Posterior cingulate gyrus (tissue), 11 donors: ENCODE measurements at regions not wholly inside any gene's neighbourhood (a gene's known extent, or its start where the extent isn't known, plus 50 kb on each side); places are given as distances from the start of the nearest gene placed in this dataset.

Experiments
- DNase-seq, 10 donors: peaks; one replicate each; pipeline versions ENCODE4 v3.0.0 to v3.0.0-alpha.2; 2020 to 2021; ENCODE audit warnings: mixed read lengths in 3 of 10
- intact Hi-C: fragments of 100-400 bp; cut with DNase I; formaldehyde crosslinking; loops from one replicate; pipeline ENCODE4 v1.15.1; 2023

- intact Hi-C loops: no loop called here
These were observed 59.8 kb downstream of the SOX11 start for GRCh38 chr2:5751873-5752482.

GRCh38 chr2:5756272-5756671 is 64.1 kb downstream of the SOX11 start:
- DNase-seq: no peak
- intact Hi-C loops: no loop called here

More at GRCh38 chr2:5751873-5752482, 59.8 kb downstream of the SOX11 start:
- DNase-seq: no peak

GRCh38 chr2:5758346-5758745 is 66.2 kb downstream of the SOX11 start:
- no peak for DNase-seq
- intact Hi-C loops: no loop called here

- intact Hi-C loops: no loop called here
- DNase-seq: no peak
These were observed 67.8 kb downstream of the SOX11 start for GRCh38 chr2:5759949-5760348.

GRCh38 chr2:5763531-5763930 is 71.3 kb downstream of the SOX11 start:
- intact Hi-C loops: no loop called here
- no peak for DNase-seq

GRCh38 chr2:5764041-5764440 is 71.9 kb downstream of the SOX11 start:
- DNase-seq: no peak
- intact Hi-C loops: no loop called here

DNA sequence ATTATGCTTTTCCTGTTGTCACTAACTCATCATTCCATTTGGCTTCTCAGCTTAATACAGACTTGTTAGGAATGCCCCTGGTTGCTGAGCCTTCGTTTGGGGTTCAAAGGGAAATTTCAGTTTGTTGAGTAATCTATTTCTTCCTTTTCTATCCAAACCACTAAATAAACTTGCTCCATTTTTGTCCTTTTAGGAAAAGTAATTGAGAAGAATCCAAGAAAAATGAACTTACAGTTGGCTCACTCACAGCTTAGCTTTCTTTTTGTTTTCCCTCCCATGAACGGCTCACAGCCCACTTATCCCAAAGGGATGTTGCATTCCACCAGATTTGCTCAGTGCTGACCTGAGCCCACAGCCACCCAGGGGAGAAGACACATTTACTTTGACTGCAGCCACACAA is 73.9 kb downstream of the SOX11 start:
- no peak for DNase-seq

DNA sequence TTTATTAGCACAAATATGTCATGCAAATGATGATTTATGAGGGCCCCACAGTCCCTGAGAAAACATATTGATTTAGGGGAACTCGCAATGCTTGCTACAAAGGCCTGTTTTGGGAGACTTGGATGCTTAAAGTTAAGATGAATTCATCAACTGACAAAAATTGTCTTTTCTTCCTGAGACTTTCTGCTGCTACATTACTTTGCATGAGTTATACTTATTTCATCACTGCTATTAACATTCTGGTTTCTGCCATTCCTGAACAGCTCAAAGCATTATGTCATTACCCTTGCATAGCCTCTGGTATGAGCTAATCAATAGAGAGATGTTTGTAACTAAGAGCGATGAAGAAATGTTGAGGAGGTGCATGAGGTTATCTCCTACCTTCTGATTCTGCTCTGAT is 74.4 kb downstream of the SOX11 start:
- no peak for DNase-seq
- intact Hi-C loops: no loop called here

More for the DNA sequence above, 73.9 kb downstream of the SOX11 start:
- intact Hi-C loops: no loop called here

GRCh38 chr2:5777131-5777535 is 84.9 kb downstream of the SOX11 start:
- intact Hi-C loops: no loop called here
- no peak for DNase-seq

DNA sequence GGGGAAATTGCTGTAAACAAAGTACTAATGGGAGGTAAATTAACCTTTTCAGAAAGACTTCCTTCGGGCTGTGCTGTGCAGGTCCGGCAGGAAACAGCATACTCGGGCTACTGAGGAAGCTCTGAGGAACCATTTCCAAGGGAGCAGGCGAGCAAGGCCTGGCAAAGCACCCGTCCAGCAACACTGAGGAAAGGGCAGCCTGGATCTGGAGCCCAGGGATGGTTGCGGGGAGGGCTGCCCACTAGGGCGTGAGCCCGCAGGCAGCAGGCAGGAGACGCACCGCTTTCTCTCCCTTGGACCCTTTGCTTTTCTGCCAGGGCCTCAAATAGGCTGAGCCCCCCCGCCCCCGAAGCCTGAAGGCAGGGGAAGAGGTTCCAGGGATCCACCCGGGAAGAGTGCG is 89.5 kb downstream of the SOX11 start:
- DNase-seq: peak in 1 of 10 donors; percentile 61
- intact Hi-C loops: no loop called here

DNA sequence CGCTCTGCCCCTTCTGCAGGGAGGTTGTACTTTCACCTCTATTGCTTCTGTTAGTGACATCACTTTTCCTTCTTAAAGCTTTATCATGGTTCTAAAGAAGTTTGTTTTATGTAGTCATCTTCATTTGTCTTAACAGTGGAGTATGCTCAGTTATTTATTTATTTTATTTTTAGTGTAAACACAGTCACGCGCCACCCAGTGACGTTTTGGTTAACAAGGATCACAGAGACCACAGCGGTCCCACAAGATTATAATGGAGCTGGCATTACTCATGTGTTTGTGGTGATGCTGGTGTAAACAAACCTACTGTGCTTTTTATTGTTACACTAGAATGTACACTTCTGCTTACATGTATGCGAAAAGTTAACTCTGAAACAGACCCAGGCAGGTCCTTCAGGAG is 89.9 kb downstream of the SOX11 start:
- intact Hi-C loops: no loop called here
- DNase-seq: no peak

- no peak for DNase-seq
- intact Hi-C loops: no loop called here
These were observed 96.3 kb downstream of the SOX11 start for GRCh38 chr2:5788447-5788846.

DNA sequence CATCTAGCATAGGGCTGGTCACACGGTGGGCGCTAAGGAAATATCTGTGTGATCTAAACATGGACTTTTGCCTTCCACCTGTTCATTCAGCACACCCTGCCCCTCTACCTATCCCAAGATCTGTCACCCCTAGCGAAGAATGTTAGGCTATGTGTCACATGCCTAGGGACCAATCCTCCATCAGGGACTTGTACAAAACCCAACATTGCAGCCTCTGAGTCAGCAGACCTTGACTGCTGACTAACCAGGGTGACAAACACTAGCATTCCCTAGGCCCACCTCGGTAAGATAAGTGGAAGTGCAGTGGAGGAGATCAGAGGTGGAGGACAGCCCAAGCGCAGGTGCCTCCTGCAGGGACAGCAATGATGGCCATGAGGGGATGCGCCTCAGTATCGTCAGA is 99.2 kb downstream of the SOX11 start:
- DNase-seq: no peak
- intact Hi-C loops: no loop called here

GRCh38 chr2:5794012-5794411 is 101.8 kb downstream of the SOX11 start:
- intact Hi-C loops: no loop called here
- DNase-seq: peak in 1 of 10 donors; percentile 62

DNA sequence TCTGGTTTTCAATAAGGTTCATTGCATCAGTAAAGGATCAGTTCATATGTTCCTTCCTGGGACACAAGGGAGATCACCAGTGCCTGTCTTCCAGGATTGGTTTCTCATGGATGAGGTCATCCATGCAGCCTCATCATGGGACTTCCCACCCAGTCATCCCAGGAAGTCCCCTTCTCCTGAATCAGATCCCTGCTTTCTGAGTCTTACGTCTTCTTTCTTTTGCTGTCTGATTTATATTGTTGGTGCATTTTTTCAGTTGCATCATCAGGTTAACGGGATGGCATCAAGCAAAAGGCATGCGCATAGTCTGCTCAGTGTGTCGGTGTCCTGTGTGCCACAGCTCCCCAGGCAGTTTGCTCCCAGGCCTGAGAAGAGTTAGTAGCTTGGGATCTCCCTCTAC is 105.9 kb downstream of the SOX11 start:
- DNase-seq: no peak
- intact Hi-C loops: no loop called here

DNA sequence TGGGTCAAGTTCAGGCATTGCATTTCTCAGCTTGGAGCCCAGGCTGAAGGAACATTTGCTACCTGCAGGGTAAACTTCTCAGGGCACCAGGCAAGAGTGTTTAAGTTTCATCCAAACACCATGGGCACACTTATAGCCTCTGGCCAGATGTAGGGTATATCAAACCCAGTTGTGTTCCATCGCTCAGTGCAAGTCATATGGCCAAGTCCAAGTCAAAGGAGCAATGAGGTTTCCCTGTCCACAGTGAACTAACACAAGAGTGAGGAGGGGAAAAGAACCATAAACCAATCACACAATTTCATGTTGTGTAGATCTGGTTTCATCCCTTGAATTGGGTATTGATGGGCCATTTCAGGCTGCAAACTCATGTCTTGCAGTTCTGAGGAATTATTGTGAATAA is 107.2 kb downstream of the SOX11 start:
- intact Hi-C loops: no loop called here
- no peak for DNase-seq

- DNase-seq: no peak
- intact Hi-C loops: no loop called here
These were observed 111.4 kb downstream of the SOX11 start for GRCh38 chr2:5803547-5803946.

DNA sequence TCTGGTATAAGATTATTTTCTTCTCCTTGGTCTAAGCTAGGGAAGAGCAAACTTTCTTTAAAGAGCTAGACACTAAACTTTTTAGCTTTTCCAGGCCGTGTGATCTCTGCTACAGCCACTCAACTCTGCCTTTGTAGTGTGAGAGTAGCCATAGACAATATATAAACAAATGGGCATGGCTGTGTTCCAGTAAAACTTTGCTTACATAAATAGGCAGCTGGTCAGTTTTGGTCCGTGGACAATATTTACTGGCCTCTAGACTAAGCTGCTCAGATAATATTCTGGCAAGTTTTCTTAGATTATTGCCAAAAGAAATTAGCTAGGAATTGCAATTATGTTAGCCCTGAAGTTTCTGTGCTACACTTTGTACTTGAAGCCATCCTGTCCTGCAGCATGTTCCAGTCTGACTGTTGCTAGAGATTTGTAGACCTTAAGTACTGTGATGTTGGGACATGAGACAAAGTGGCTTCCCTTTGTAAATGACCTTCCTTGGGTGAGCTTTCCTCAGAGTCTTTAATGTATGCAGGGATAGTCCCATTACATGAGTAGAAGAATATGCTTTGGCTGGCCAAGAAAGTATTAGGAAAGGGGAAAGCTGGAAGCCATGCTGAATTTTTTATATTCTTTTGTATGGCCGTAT is 126.9 kb downstream of the SOX11 start:
- no peak for DNase-seq
- intact Hi-C loops: no loop called here

GRCh38 chr2:5824126-5824525 is 131.9 kb downstream of the SOX11 start:
- no peak for DNase-seq
- intact Hi-C loops: no loop called here

GRCh38 chr2:5825686-5826085 is 133.5 kb downstream of the SOX11 start:
- DNase-seq: no peak
- intact Hi-C loops: no loop called here

- intact Hi-C loops: no loop called here
- DNase-seq: no peak
These were observed 134.9 kb downstream of the SOX11 start for GRCh38 chr2:5826979-5827655.

DNA sequence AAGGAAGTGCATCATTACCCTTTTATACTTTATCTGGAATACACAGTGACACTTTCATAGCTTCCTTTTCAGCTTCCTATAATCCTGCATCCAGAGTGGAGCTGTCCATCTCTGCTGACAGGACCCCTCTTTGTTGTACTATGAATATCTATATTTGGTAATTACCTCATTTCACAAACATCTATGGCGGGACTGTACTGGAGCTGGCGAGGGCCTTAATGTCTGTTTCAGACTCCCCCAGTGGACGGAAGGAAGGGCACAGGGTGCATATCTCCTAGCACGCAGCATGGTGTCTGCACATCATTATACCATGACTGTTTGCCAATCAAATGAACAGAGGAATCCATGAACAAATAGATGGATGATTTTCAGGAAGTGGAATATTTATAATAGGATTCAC is 142.3 kb downstream of the SOX11 start:
- intact Hi-C loops: no loop called here
- no peak for DNase-seq
